Left kidney (tissue), 1 donor: ENCODE measurements at regions not wholly inside any gene's neighbourhood (a gene's known extent, or its start where the extent isn't known, plus 50 kb on each side); places are given as distances from the start of the nearest gene placed in this dataset.
A peak's percentile ranks its signal among the peaks of the same experiment; 100 is the strongest.

Experiments used
- DNase-seq: peaks from one replicate; pipeline ENCODE4 v3.0.0-alpha.2; 2013

GRCh38 chr21:27112186-27112585, 145.3 kb upstream of the ADAMTS5 start:
- no peak for DNase-seq

GRCh38 chr21:27110956-27111355, 144.1 kb upstream of the ADAMTS5 start:
- DNase-seq = no peak

- DNase-seq = no peak
Observed at GRCh38 chr21:27108701-27109100, 141.8 kb upstream of the ADAMTS5 start.

GRCh38 chr21:27108228-27108627, 141.3 kb upstream of the ADAMTS5 start:
- DNase-seq = no peak

GRCh38 chr21:27104846-27105431, 138.1 kb upstream of the ADAMTS5 start:
- DNase-seq = peak; percentile 68

GRCh38 chr21:27103768-27104167, 136.9 kb upstream of the ADAMTS5 start:
- no peak for DNase-seq

GRCh38 chr21:27101523-27101922, 134.6 kb upstream of the ADAMTS5 start:
- no peak for DNase-seq

GRCh38 chr21:27094184-27094948, 127.5 kb upstream of the ADAMTS5 start:
- DNase-seq = no peak

GRCh38 chr21:27086630-27087029, 119.7 kb upstream of the ADAMTS5 start:
- DNase-seq = no peak

- DNase-seq = no peak
Observed at GRCh38 chr21:27086186-27086585, 119.3 kb upstream of the ADAMTS5 start.

GRCh38 chr21:27085387-27085786, 118.5 kb upstream of the ADAMTS5 start:
- no peak for DNase-seq

- no peak for DNase-seq
Observed at GRCh38 chr21:27083144-27083543, 116.3 kb upstream of the ADAMTS5 start.

GRCh38 chr21:27082431-27083010, 115.6 kb upstream of the ADAMTS5 start:
- DNase-seq = no peak

GRCh38 chr21:27079636-27080240, 112.8 kb upstream of the ADAMTS5 start:
- DNase-seq = no peak

- no peak for DNase-seq
Observed at GRCh38 chr21:27078915-27079314, 112.0 kb upstream of the ADAMTS5 start.

GRCh38 chr21:27077501-27077900, 110.6 kb upstream of the ADAMTS5 start:
- DNase-seq = no peak

GRCh38 chr21:27076025-27076424, 109.1 kb upstream of the ADAMTS5 start:
- no peak for DNase-seq

GRCh38 chr21:27070861-27071670, 104.2 kb upstream of the ADAMTS5 start:
- DNase-seq = peak; percentile 30

- no peak for DNase-seq
Observed at GRCh38 chr21:27068811-27069210, 101.9 kb upstream of the ADAMTS5 start.

GRCh38 chr21:27067226-27067625, 100.3 kb upstream of the ADAMTS5 start:
- DNase-seq = no peak

GRCh38 chr21:27062443-27062842, 95.6 kb upstream of the ADAMTS5 start:
- DNase-seq = no peak

- DNase-seq = no peak
Observed at GRCh38 chr21:27061770-27062169, 94.9 kb upstream of the ADAMTS5 start.
